Mesenchymal stem cell (in vitro differentiated cells and primary cell): ENCODE measurements at regions not wholly inside any gene's neighbourhood (a gene's known extent, or its start where the extent isn't known, plus 50 kb on each side); places are given as distances from the start of the nearest gene placed in this dataset.

Experiments used
- DNase-seq: peaks from one replicate; pipeline ENCODE4 v3.0.0-alpha.2; 2013
- H2AFZ ChIP-seq: one replicate; pipeline ENCODE4 v1.6.1; 2013; ENCODE audit warnings: low read depth, mild to moderate bottlenecking, control low read depth, inconsistent platforms, low read length, moderate library complexity
- H2AK5ac ChIP-seq: 2 replicates; pipeline ENCODE4 v1.6.1; 2013; ENCODE audit warnings: low read length, moderate library complexity, mild to moderate bottlenecking, inconsistent platforms; ENCODE audit not compliant: severe bottlenecking
- H2BK120ac ChIP-seq: one replicate; pipeline ENCODE4 v1.6.1; 2013; ENCODE audit warnings: low read depth, mild to moderate bottlenecking, inconsistent platforms, low read length, moderate library complexity
- H2BK12ac ChIP-seq, 2 experiments: one replicate each; pipeline ENCODE4 v1.6.1; 2013; ENCODE audit warnings: inconsistent platforms in 2 of 2, low read length in 2 of 2, mild to moderate bottlenecking in 2 of 2, moderate library complexity in 2 of 2, control low read depth in 1 of 2
- H2BK15ac ChIP-seq: one replicate; pipeline ENCODE4 v1.6.1; 2013; ENCODE audit warnings: mild to moderate bottlenecking, low read depth, inconsistent platforms; ENCODE audit not compliant: poor library complexity, severe bottlenecking
- H2BK5ac ChIP-seq: 2 replicates; pipeline ENCODE4 v1.6.1; 2013; ENCODE audit warnings: low read depth, mild to moderate bottlenecking, low read length, control low read depth, inconsistent platforms; ENCODE audit not compliant: poor library complexity, severe bottlenecking
- H3K14ac ChIP-seq, 2 experiments: one replicate each; pipeline ENCODE4 v1.6.1; 2013; ENCODE audit warnings: inconsistent platforms in 2 of 2, low read length in 2 of 2, control low read depth in 1 of 2, mild to moderate bottlenecking in 1 of 2, moderate library complexity in 1 of 2
- H3K18ac ChIP-seq, 2 experiments: one replicate each; pipeline ENCODE4 v1.6.1; 2013; ENCODE audit warnings: inconsistent platforms in 2 of 2, low read length in 2 of 2, control low read depth in 1 of 2, low read depth in 1 of 2, mild to moderate bottlenecking in 1 of 2
- H3K23ac ChIP-seq, 2 experiments: one replicate each; pipeline ENCODE4 v1.6.1; 2013; ENCODE audit warnings: inconsistent platforms in 2 of 2, low read length in 2 of 2, mild to moderate bottlenecking in 2 of 2, moderate library complexity in 2 of 2, control low read depth in 1 of 2
- H3K27ac ChIP-seq: 2 replicates; pipeline ENCODE4 v1.5.1; 2013; ENCODE audit warnings: mild to moderate bottlenecking, moderate library complexity, low read length, control low read depth, inconsistent platforms; ENCODE audit not compliant: poor library complexity, severe bottlenecking
- H3K27me3 ChIP-seq, 2 experiments: 2 replicates each; pipeline versions ENCODE4 v1.6.1 to v1.7.0; 2013; ENCODE audit warnings: low read length in 2 of 2, mild to moderate bottlenecking in 2 of 2, moderate library complexity in 2 of 2, control low read depth in 1 of 2, inconsistent platforms in 1 of 2; ENCODE audit not compliant: control insufficient read depth in 1 of 2, insufficient read depth in 1 of 2
- H3K36me3 ChIP-seq, 2 experiments: 2 replicates each; pipeline versions ENCODE4 v1.6.1 to v1.7.0; 2013; ENCODE audit warnings: low read length in 2 of 2, control low read depth in 1 of 2, inconsistent platforms in 1 of 2, low read depth in 1 of 2, mild to moderate bottlenecking in 1 of 2; ENCODE audit not compliant: insufficient read depth in 2 of 2, control insufficient read depth in 1 of 2
- H3K4ac ChIP-seq, 2 experiments: one replicate each; pipeline ENCODE4 v1.6.1; 2013; ENCODE audit warnings: inconsistent platforms in 2 of 2, low read length in 2 of 2, mild to moderate bottlenecking in 2 of 2, moderate library complexity in 2 of 2, control low read depth in 1 of 2, low read depth in 1 of 2
- H3K4me1 ChIP-seq: 2 replicates; pipeline ENCODE4 v1.6.1; 2013; ENCODE audit warnings: low read depth, low read length, control low read depth; ENCODE audit not compliant: control insufficient read depth, insufficient read depth
- H3K4me2 ChIP-seq: 2 replicates; pipeline ENCODE4 v1.6.1; 2013; ENCODE audit warnings: low read length, mild to moderate bottlenecking, inconsistent platforms; ENCODE audit not compliant: poor library complexity, severe bottlenecking
- H3K4me3 ChIP-seq, 2 experiments: 2 replicates each; pipeline versions ENCODE4 v1.5.1 to v1.7.0; 2013; ENCODE audit warnings: low read length in 2 of 2, mild to moderate bottlenecking in 2 of 2, control low read depth in 1 of 2, low read depth in 1 of 2; ENCODE audit not compliant: insufficient read depth in 1 of 2
- H3K79me1 ChIP-seq: replicated peaks from 2 replicates; pipeline ENCODE4 v1.6.1; 2013; ENCODE audit warnings: mild to moderate bottlenecking, control low read depth, low read length, inconsistent platforms; ENCODE audit not compliant: poor library complexity, severe bottlenecking
- H3K9ac ChIP-seq: 2 replicates; pipeline ENCODE4 v1.7.0; 2013; ENCODE audit warnings: mild to moderate bottlenecking, low read length, moderate library complexity
- H3K9me3 ChIP-seq: 2 replicates; pipeline ENCODE4 v1.7.0; 2013; ENCODE audit warnings: mild to moderate bottlenecking, low read length; ENCODE audit not compliant: control insufficient read depth
- H4K8ac ChIP-seq: one replicate; pipeline ENCODE4 v1.6.1; 2013; ENCODE audit warnings: inconsistent platforms, mild to moderate bottlenecking, low read length, moderate library complexity
- H4K91ac ChIP-seq: one replicate; pipeline ENCODE4 v1.6.1; 2013; ENCODE audit warnings: mild to moderate bottlenecking, low read length, inconsistent platforms
- WGBS: methylation state at CpG from one replicate; pipeline ENCODE4 v1.1.7; 2013; ENCODE audit warnings: mixed read lengths; 5-methylcytosine and 5-hydroxymethylcytosine counted together

GRCh38 chr10:78479467-78479866 lies 445.8 kb downstream of the RPS24 start:
- no peak overlapping the region for H2BK120ac ChIP-seq
- H2BK15ac ChIP-seq = no peak overlapping the region
- H3K4me1 ChIP-seq = peaks cover 2% of the 10 kb centered on the region
- no peaks in the 10 kb centered on the region for H3K36me3 ChIP-seq
- H3K4ac ChIP-seq = no peak overlapping the region
- no peaks in the 10 kb centered on the region for H3K79me1 ChIP-seq
- H3K4me3 ChIP-seq = no peak overlapping the region
- no peak overlapping the region for H3K4me2 ChIP-seq
- no peak overlapping the region for H4K91ac ChIP-seq
- no peak overlapping the region for H3K9ac ChIP-seq
- H3K18ac ChIP-seq = no peak overlapping the region
- H2BK12ac ChIP-seq = no peak overlapping the region
- no peak overlapping the region for H2AFZ ChIP-seq
- H3K23ac ChIP-seq = no peak overlapping the region
- no peak overlapping the region for H4K8ac ChIP-seq
- H3K27me3 ChIP-seq = peaks cover 0 to 13% of the 10 kb centered on the region in 2 experiments
- WGBS = 91% methylated on average over 3 of the region's 3 CpGs
- DNase-seq = no peak
- H2AK5ac ChIP-seq = no peak overlapping the region
- H3K9me3 ChIP-seq = no peaks in the 10 kb centered on the region
- no peak overlapping the region for H3K27ac ChIP-seq
- H3K14ac ChIP-seq = no peak overlapping the region
- no peak overlapping the region for H2BK5ac ChIP-seq

GRCh38 chr10:78481842-78482241 lies 448.2 kb downstream of the RPS24 start:
- H3K4ac ChIP-seq = no peak overlapping the region
- no peak overlapping the region for H3K27ac ChIP-seq
- no peak overlapping the region for H2AFZ ChIP-seq
- no peak overlapping the region for H2BK120ac ChIP-seq
- no peak overlapping the region for H2AK5ac ChIP-seq
- no peak overlapping the region for H2BK15ac ChIP-seq
- no peak overlapping the region for H3K14ac ChIP-seq
- no peaks in the 10 kb centered on the region for H3K9me3 ChIP-seq
- no peak overlapping the region for H3K4me3 ChIP-seq
- no peak overlapping the region for H2BK12ac ChIP-seq
- peaks cover 0 to 10% of the 10 kb centered on the region in 2 experiments for H3K27me3 ChIP-seq
- H3K79me1 ChIP-seq = no peaks in the 10 kb centered on the region
- WGBS = 80% methylated on average over 1 of the region's 3 CpGs
- H3K4me1 ChIP-seq = no peaks in the 10 kb centered on the region
- H3K23ac ChIP-seq = no peak overlapping the region
- H3K36me3 ChIP-seq = no peaks in the 10 kb centered on the region
- H3K18ac ChIP-seq = no peak overlapping the region
- no peak for DNase-seq
- H4K91ac ChIP-seq = no peak overlapping the region
- no peak overlapping the region for H2BK5ac ChIP-seq
- H3K9ac ChIP-seq = no peak overlapping the region
- H4K8ac ChIP-seq = no peak overlapping the region
- H3K4me2 ChIP-seq = no peak overlapping the region

- H4K91ac ChIP-seq = no peak overlapping the region
- no peak overlapping the region for H2AFZ ChIP-seq
These were observed 450.0 kb downstream of the RPS24 start for GRCh38 chr10:78483641-78484040.

GRCh38 chr10:78489034-78489433 lies 455.4 kb downstream of the RPS24 start:
- Histone ChIP-seq H3K4me1 (no peaks in the 10 kb centered on the region), H3K79me1 (no peaks in the 10 kb centered on the region), H3K27me3 (no peaks in the 10 kb centered on the region), H3K23ac (no peak overlapping the region), H4K91ac (no peak overlapping the region), H2BK12ac (no peak overlapping the region), H3K9me3 (peaks cover 30% of the 10 kb centered on the region), H2AFZ (no peak overlapping the region), H2AK5ac (no peak overlapping the region), H3K36me3 (no peaks in the 10 kb centered on the region), H3K4me3 (no peak overlapping the region), H2BK15ac (no peak overlapping the region), H3K4me2 (no peak overlapping the region), H3K27ac (no peak overlapping the region), H2BK5ac (no peak overlapping the region), H4K8ac (no peak overlapping the region), H3K14ac (no peak overlapping the region), H3K9ac (no peak overlapping the region), H3K18ac (no peak overlapping the region), H3K4ac (no peak overlapping the region), H2BK120ac (no peak overlapping the region)
- no peak for DNase-seq
- 58% methylated on average over 1 of the region's 1 CpG for WGBS

More at GRCh38 chr10:78483641-78484040, 450.0 kb downstream of the RPS24 start:
- no peak overlapping the region for H3K9ac ChIP-seq
- peaks cover 0 to 3% of the 10 kb centered on the region in 2 experiments for H3K27me3 ChIP-seq
- no peak overlapping the region for H3K4ac ChIP-seq
- no peak overlapping the region for H3K18ac ChIP-seq
- H3K4me3 ChIP-seq = no peak overlapping the region
- H3K79me1 ChIP-seq = no peaks in the 10 kb centered on the region
- no peak overlapping the region for H3K23ac ChIP-seq
- no peak overlapping the region for H2BK15ac ChIP-seq
- no peaks in the 10 kb centered on the region for H3K36me3 ChIP-seq
- H4K8ac ChIP-seq = no peak overlapping the region
- no peak overlapping the region for H3K4me2 ChIP-seq
- no peak overlapping the region for H2BK120ac ChIP-seq
- 90% methylated on average over 3 of the region's 3 CpGs for WGBS
- no peaks in the 10 kb centered on the region for H3K9me3 ChIP-seq
- no peak for DNase-seq
- no peaks in the 10 kb centered on the region for H3K4me1 ChIP-seq
- no peak overlapping the region for H3K27ac ChIP-seq
- no peak overlapping the region for H2AK5ac ChIP-seq
- H2BK5ac ChIP-seq = no peak overlapping the region
- H2BK12ac ChIP-seq = no peak overlapping the region
- no peak overlapping the region for H3K14ac ChIP-seq
